NCI-H2196 treated with DMSO at 0.1 percent for 48 hours (cell line): ENCODE measurements at regions not wholly inside any gene's neighbourhood (a gene's known extent, or its start where the extent isn't known, plus 50 kb on each side); places are given as distances from the start of the nearest gene placed in this dataset.
"Not testable (repeated sequence)": the region's sequence is repeated elsewhere in the genome, so short reads cannot be mapped to it uniquely, and the experiment has no call there.

Experiments used
- DNase-seq: peaks from one replicate; lab custom pipeline; 2025; ENCODE audit not compliant: unreplicated experiment; lab: John Stamatoyannopoulos, UW

- no peak for DNase-seq
Measured at GRCh38 chr2:234863043-234863934, 88.5 kb upstream of the SH3BP4 start.

- no peak for DNase-seq
Measured at GRCh38 chr2:234861841-234862735, 89.7 kb upstream of the SH3BP4 start.

GRCh38 chr2:234859330-234859872 lies 92.4 kb upstream of the SH3BP4 start:
- not testable (repeated sequence) for DNase-seq

- no peak for DNase-seq
Measured at GRCh38 chr2:234858790-234859329, 93.0 kb upstream of the SH3BP4 start.

- no peak for DNase-seq
Measured at GRCh38 chr2:234858145-234858544, 93.7 kb upstream of the SH3BP4 start.

- no peak for DNase-seq
Measured at GRCh38 chr2:234853729-234854128, 98.1 kb upstream of the SH3BP4 start.

GRCh38 chr2:234852941-234853340 lies 98.9 kb upstream of the SH3BP4 start:
- no peak for DNase-seq

GRCh38 chr2:234852035-234852434 lies 99.8 kb upstream of the SH3BP4 start:
- DNase-seq, result no peak

GRCh38 chr2:234851451-234851850 lies 100.4 kb upstream of the SH3BP4 start:
- DNase-seq, result no peak

- DNase-seq, result no peak
Measured at GRCh38 chr2:234850818-234851217, 101.0 kb upstream of the SH3BP4 start.

- no peak for DNase-seq
Measured at GRCh38 chr2:234849678-234850077, 102.1 kb upstream of the SH3BP4 start.

- DNase-seq, result no peak
Measured at GRCh38 chr2:234848578-234848977, 103.2 kb upstream of the SH3BP4 start.

- no peak for DNase-seq
Measured at GRCh38 chr2:234847639-234848038, 104.2 kb upstream of the SH3BP4 start.

GRCh38 chr2:234847364-234847635 lies 104.5 kb upstream of the SH3BP4 start:
- no peak for DNase-seq

GRCh38 chr2:234846599-234847363 lies 105.0 kb upstream of the SH3BP4 start:
- DNase-seq, result no peak

GRCh38 chr2:234845602-234846590 lies 105.9 kb upstream of the SH3BP4 start:
- DNase-seq, result no peak

GRCh38 chr2:234843411-234843810 lies 108.4 kb upstream of the SH3BP4 start:
- no peak for DNase-seq

GRCh38 chr2:234842753-234843152 lies 109.1 kb upstream of the SH3BP4 start:
- no peak for DNase-seq

- no peak for DNase-seq
Measured at GRCh38 chr2:234841321-234842015, 110.3 kb upstream of the SH3BP4 start.
